Subcutaneous abdominal adipose tissue (tissue), 5 donors: ENCODE measurements at regions not wholly inside any gene's neighbourhood (a gene's known extent, or its start where the extent isn't known, plus 50 kb on each side); places are given as distances from the start of the nearest gene placed in this dataset.
"Not testable (repeated sequence)": the region's sequence is repeated elsewhere in the genome, so short reads cannot be mapped to it uniquely, and the experiment has no call there.

ENCODE experiments used
- H3K27ac ChIP-seq: one replicate; pipeline ENCODE4 v1.7.0; 2013; ENCODE audit warnings: low read depth, mild to moderate bottlenecking, inconsistent platforms, low read length, moderate library complexity
- H3K27me3 ChIP-seq, 5 donors: one replicate each; pipeline ENCODE4 v1.7.0; 2013; ENCODE audit warnings: low read length in 5 of 5, inconsistent platforms in 1 of 5; ENCODE audit not compliant: control insufficient read depth in 5 of 5, insufficient read depth in 4 of 5
- H3K36me3 ChIP-seq, 5 donors: one replicate each; pipeline ENCODE4 v1.7.0; 2013; ENCODE audit warnings: low read length in 5 of 5; ENCODE audit not compliant: control insufficient read depth in 5 of 5, insufficient read depth in 5 of 5
- H3K4me1 ChIP-seq, 5 donors: one replicate each; pipeline ENCODE4 v1.7.0; 2013; ENCODE audit warnings: low read length in 5 of 5, mild to moderate bottlenecking in 3 of 5, moderate library complexity in 1 of 5; ENCODE audit not compliant: control insufficient read depth in 5 of 5, insufficient read depth in 5 of 5
- H3K4me3 ChIP-seq, 5 donors: one replicate each; pipeline ENCODE4 v1.7.0; 2013; ENCODE audit warnings: low read length in 5 of 5, low read depth in 1 of 5
- H3K9ac ChIP-seq, 5 donors: one replicate each; pipeline ENCODE4 v1.7.0; 2013; ENCODE audit warnings: low read length in 5 of 5, mild to moderate bottlenecking in 4 of 5, moderate library complexity in 3 of 5
- H3K9me3 ChIP-seq, 5 donors: one replicate each; pipeline ENCODE4 v1.7.0; 2013; ENCODE audit warnings: low read length in 5 of 5; ENCODE audit not compliant: control insufficient read depth in 5 of 5
- donor health status: healthy.
- donor health status: healthy.
- donor health status: healthy.
- donor health status: healthy.
- donor health status: healthy.

- no peaks in the 10 kb centered on the region for H3K36me3 ChIP-seq
- no peak overlapping the region for H3K27ac ChIP-seq
- H3K4me1 ChIP-seq: peaks cover 0 to 8% (median 0%) of the 10 kb centered on the region in 5 donors
Measured at GRCh38 chr6:15819226-15819625, 156.4 kb upstream of the DTNBP1 start.

GRCh38 chr6:15818491-15818890, 155.7 kb upstream of the DTNBP1 start:
- no peaks in the 10 kb centered on the region for H3K36me3 ChIP-seq
- H3K9me3 ChIP-seq: no peaks in the 10 kb centered on the region
- no peak overlapping the region for H3K27ac ChIP-seq

More at GRCh38 chr6:15819226-15819625, 156.4 kb upstream of the DTNBP1 start:
- Histone ChIP-seq H3K4me3 (no peak overlapping the region), H3K27me3 (no peaks in the 10 kb centered on the region), H3K9ac (no peak overlapping the region), H3K9me3 (no peaks in the 10 kb centered on the region)

GRCh38 chr6:15818044-15818443, 155.2 kb upstream of the DTNBP1 start:
- Histone ChIP-seq H3K9ac (no peak overlapping the region), H3K27ac (no peak overlapping the region), H3K27me3 (no peaks in the 10 kb centered on the region), H3K4me1 (peaks cover 0 to 8% (median 0%) of the 10 kb centered on the region in 5 donors), H3K36me3 (no peaks in the 10 kb centered on the region), H3K4me3 (no peak overlapping the region), H3K9me3 (no peaks in the 10 kb centered on the region)

More at GRCh38 chr6:15818491-15818890, 155.7 kb upstream of the DTNBP1 start:
- Histone ChIP-seq H3K4me3 (no peak overlapping the region), H3K4me1 (peaks cover 0 to 8% (median 0%) of the 10 kb centered on the region in 5 donors), H3K9ac (no peak overlapping the region), H3K27me3 (no peaks in the 10 kb centered on the region)

GRCh38 chr6:15817100-15817499, 154.3 kb upstream of the DTNBP1 start:
- no peaks in the 10 kb centered on the region for H3K27me3 ChIP-seq
- H3K4me1 ChIP-seq: peaks cover 0 to 8% (median 0%) of the 10 kb centered on the region in 5 donors
- H3K9ac ChIP-seq: no peak overlapping the region
- no peak overlapping the region for H3K4me3 ChIP-seq
- no peak overlapping the region for H3K27ac ChIP-seq
- no peaks in the 10 kb centered on the region for H3K9me3 ChIP-seq
- H3K36me3 ChIP-seq: no peaks in the 10 kb centered on the region

- no peaks in the 10 kb centered on the region for H3K36me3 ChIP-seq
- no peak overlapping the region for H3K27ac ChIP-seq
- H3K9me3 ChIP-seq: no peaks in the 10 kb centered on the region
- H3K9ac ChIP-seq: no peak overlapping the region
- H3K4me3 ChIP-seq: no peak overlapping the region
- H3K4me1 ChIP-seq: peaks cover 0 to 8% (median 0%) of the 10 kb centered on the region in 5 donors
- no peaks in the 10 kb centered on the region for H3K27me3 ChIP-seq
Measured at GRCh38 chr6:15816661-15817060, 153.8 kb upstream of the DTNBP1 start.

GRCh38 chr6:15813698-15814097, 150.9 kb upstream of the DTNBP1 start:
- H3K4me3 ChIP-seq, H3K27ac ChIP-seq, H3K9ac ChIP-seq, H3K36me3 ChIP-seq, H3K9me3 ChIP-seq, H3K27me3 ChIP-seq: not testable (repeated sequence)
- H3K4me1 ChIP-seq: peaks cover 0 to 11% (median 0%) of the 10 kb centered on the region in 5 donors

- Histone ChIP-seq H3K4me3 (no peak overlapping the region), H3K27ac (no peak overlapping the region), H3K27me3 (no peaks in the 10 kb centered on the region), H3K36me3 (no peaks in the 10 kb centered on the region), H3K9ac (no peak overlapping the region), H3K4me1 (peaks cover 0 to 4% (median 0%) of the 10 kb centered on the region in 5 donors), H3K9me3 (no peaks in the 10 kb centered on the region)
Measured at GRCh38 chr6:15811107-15811506, 148.3 kb upstream of the DTNBP1 start.

- no peaks in the 10 kb centered on the region for H3K9me3 ChIP-seq
- no peaks in the 10 kb centered on the region for H3K27me3 ChIP-seq
- H3K9ac ChIP-seq: no peak overlapping the region
- peaks cover 0 to 4% (median 0%) of the 10 kb centered on the region in 5 donors for H3K4me1 ChIP-seq
- H3K27ac ChIP-seq: no peak overlapping the region
- H3K4me3 ChIP-seq: no peak overlapping the region
- no peaks in the 10 kb centered on the region for H3K36me3 ChIP-seq
Measured at GRCh38 chr6:15810618-15811017, 147.8 kb upstream of the DTNBP1 start.

GRCh38 chr6:15809367-15809766, 146.5 kb upstream of the DTNBP1 start:
- peaks cover 0 to 6% (median 0%) of the 10 kb centered on the region in 5 donors for H3K4me1 ChIP-seq
- H3K27ac ChIP-seq: no peak overlapping the region
- no peak overlapping the region for H3K4me3 ChIP-seq

GRCh38 chr6:15804164-15805154, 141.6 kb upstream of the DTNBP1 start:
- H3K4me1 ChIP-seq: peaks cover 0 to 7% (median 0%) of the 10 kb centered on the region in 5 donors
- no peaks in the 10 kb centered on the region for H3K36me3 ChIP-seq
- no peaks in the 10 kb centered on the region for H3K9me3 ChIP-seq
- no peak overlapping the region for H3K27ac ChIP-seq
- H3K4me3 ChIP-seq: no peak overlapping the region
- H3K27me3 ChIP-seq: peaks cover 0 to 3% (median 0%) of the 10 kb centered on the region in 5 donors
- H3K9ac ChIP-seq: no peak overlapping the region

More at GRCh38 chr6:15809367-15809766, 146.5 kb upstream of the DTNBP1 start:
- H3K27me3 ChIP-seq: peaks cover 0 to 2% (median 0%) of the 10 kb centered on the region in 5 donors
- no peaks in the 10 kb centered on the region for H3K9me3 ChIP-seq
- no peaks in the 10 kb centered on the region for H3K36me3 ChIP-seq
- H3K9ac ChIP-seq: no peak overlapping the region
